ENCODE measurements at regions not wholly inside any gene's neighbourhood (a gene's known extent, or its start where the extent isn't known, plus 50 kb on each side); places are given as distances from the start of the nearest gene placed in this dataset.

GRCh38 chr5:77861576-77861975, 85.4 kb upstream of the TBCA start:
- TF ChIP-seq CTCF (IDR thresholded peaks at IDR 0.05) (no peak), YY1 (IDR thresholded peaks at IDR 0.05; ENCODE audit: low read depth) (no peak), MXI1 (IDR thresholded peaks at IDR 0.05; ENCODE audit: low read depth, low read length) (no peak), CHD2 (IDR thresholded peaks at IDR 0.05; ENCODE audit: low read length, partially characterized antibody) (no peak), EZH2phosphoT487 (IDR thresholded peaks at IDR 0.05; ENCODE audit: borderline replicate concordance, low read depth) (no peak), JUND (IDR thresholded peaks at IDR 0.05) (no peak), POLR2AphosphoS5 (IDR thresholded peaks at IDR 0.05; ENCODE audit: low read depth, low read length) (no peak), FOXM1 (IDR thresholded peaks at IDR 0.05; ENCODE audit: low read depth) (no peak), TCF12 (IDR thresholded peaks at IDR 0.05) (no peak), REST (IDR thresholded peaks at IDR 0.05; ENCODE audit: low read depth, low read length) (no peak), RXRA (IDR thresholded peaks at IDR 0.05; ENCODE audit: borderline replicate concordance, low read depth) (no peak), RAD21 (IDR thresholded peaks at IDR 0.05; ENCODE audit: low read length) (no peak), MEF2A (IDR thresholded peaks at IDR 0.05; ENCODE audit: borderline replicate concordance, low read depth) (no peak), RFX5 (IDR thresholded peaks at IDR 0.05; ENCODE audit: low read length) (no peak)
